K562 (cell line): ENCODE measurements at regions not wholly inside any gene's neighbourhood (a gene's known extent, or its start where the extent isn't known, plus 50 kb on each side); places are given as distances from the start of the nearest gene placed in this dataset.

Source experiments
- IRF2 ChIP-seq: sonication (generic); formaldehyde crosslinking; IDR thresholded peaks from 2 replicates; pipeline ENCODE4 v1.8.1; 2022; ENCODE audit warnings: mild to moderate bottlenecking, missing genetic modification reagents
- TF ChIP-seq, protein P1 (sequence below): sonication (generic); formaldehyde crosslinking; IDR thresholded peaks from 2 replicates; pipeline ENCODE4 v1.8.1; 2023; ENCODE audit warnings: mild to moderate bottlenecking, missing genetic modification reagents

DNA sequence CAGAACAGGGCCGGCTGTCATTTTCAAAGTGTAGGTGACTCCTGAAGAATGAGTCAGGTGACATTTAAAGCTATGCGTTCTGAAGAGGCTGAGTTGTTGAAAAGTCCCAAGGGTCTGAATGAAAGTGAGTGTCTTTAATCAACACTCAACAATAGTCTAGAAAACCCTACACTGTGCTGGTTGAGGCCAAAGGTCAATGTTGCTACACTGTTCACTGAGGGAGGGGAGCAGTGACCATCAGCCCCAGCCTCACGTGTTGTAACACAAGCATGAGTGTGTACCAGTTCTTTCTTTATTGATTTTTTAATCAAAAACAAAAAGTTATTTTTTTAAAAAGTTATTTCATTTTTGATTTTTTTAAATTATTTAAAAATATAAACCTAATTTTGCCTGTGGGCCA is 418.8 kb upstream of the LRFN5 start:
- TF ChIP-seq, protein P1, sequence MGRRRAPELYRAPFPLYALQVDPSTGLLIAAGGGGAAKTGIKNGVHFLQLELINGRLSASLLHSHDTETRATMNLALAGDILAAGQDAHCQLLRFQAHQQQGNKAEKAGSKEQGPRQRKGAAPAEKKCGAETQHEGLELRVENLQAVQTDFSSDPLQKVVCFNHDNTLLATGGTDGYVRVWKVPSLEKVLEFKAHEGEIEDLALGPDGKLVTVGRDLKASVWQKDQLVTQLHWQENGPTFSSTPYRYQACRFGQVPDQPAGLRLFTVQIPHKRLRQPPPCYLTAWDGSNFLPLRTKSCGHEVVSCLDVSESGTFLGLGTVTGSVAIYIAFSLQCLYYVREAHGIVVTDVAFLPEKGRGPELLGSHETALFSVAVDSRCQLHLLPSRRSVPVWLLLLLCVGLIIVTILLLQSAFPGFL, result no peak
- no peak for TF ChIP-seq IRF2
